ENCODE measurements at regions not wholly inside any gene's neighbourhood (a gene's known extent, or its start where the extent isn't known, plus 50 kb on each side); places are given as distances from the start of the nearest gene placed in this dataset.

GRCh38 chr3:166111562-166111961 is 274.3 kb upstream of the BCHE start:
- no peak overlapping the region for H3K27ac ChIP-seq
- TF ChIP-seq CTCF (conservative IDR thresholded peaks at IDR 0.05; ENCODE audit: low read depth): no peak
- ChIA-PET CTCF (interaction anchor here (0.9 kb wide), 1 partner anchor 24 kb away, joined by 3 read pairs; no protein-coding TSS in a partner anchor), POLR2A (ENCODE audit: low non-redundant PET) (no interaction called here)
- no peak for DNase-seq (ENCODE audit: low spot score)

- no peak for DNase-seq (ENCODE audit: low spot score)
- no peak for TF ChIP-seq CTCF (conservative IDR thresholded peaks at IDR 0.05; ENCODE audit: low read depth)
- ChIA-PET CTCF (no interaction called here), POLR2A (ENCODE audit: low non-redundant PET) (no interaction called here)
- no peak overlapping the region for H3K27ac ChIP-seq
These were observed 272.9 kb upstream of the BCHE start for GRCh38 chr3:166110102-166110501.

GRCh38 chr3:166104938-166105337 is 267.7 kb upstream of the BCHE start:
- ChIA-PET CTCF (no interaction called here), POLR2A (ENCODE audit: low non-redundant PET) (no interaction called here)
- DNase-seq (ENCODE audit: low spot score): no peak
- no peak for TF ChIP-seq CTCF (conservative IDR thresholded peaks at IDR 0.05; ENCODE audit: low read depth)
- no peak overlapping the region for H3K27ac ChIP-seq

- no peak for DNase-seq (ENCODE audit: low spot score)
- ChIA-PET POLR2A (ENCODE audit: low non-redundant PET) (no interaction called here), CTCF (no interaction called here)
- no peak for TF ChIP-seq CTCF (conservative IDR thresholded peaks at IDR 0.05; ENCODE audit: low read depth)
- no peak overlapping the region for H3K27ac ChIP-seq
These were observed 263.5 kb upstream of the BCHE start for GRCh38 chr3:166100730-166101129.

GRCh38 chr3:166089575-166089974 is 252.4 kb upstream of the BCHE start:
- POLR2A ChIA-PET (ENCODE audit: low non-redundant PET): no interaction called here
- no peak for TF ChIP-seq CTCF (conservative IDR thresholded peaks at IDR 0.05; ENCODE audit: low read depth)

GRCh38 chr3:166085164-166085856 is 248.1 kb upstream of the BCHE start:
- ChIA-PET POLR2A (ENCODE audit: low non-redundant PET) (no interaction called here), CTCF (interaction anchor here (0.6 to 0.7 kb wide), 4 partner anchors 26 to 1780 kb away, joined by 3 to 4 read pairs (median 4); no protein-coding TSS in a partner anchor)
- no peak for TF ChIP-seq CTCF (conservative IDR thresholded peaks at IDR 0.05; ENCODE audit: low read depth)
- H3K27ac ChIP-seq: no peak overlapping the region
- DNase-seq (ENCODE audit: low spot score): peak; percentile 65

More at GRCh38 chr3:166089575-166089974, 252.4 kb upstream of the BCHE start:
- no peak overlapping the region for H3K27ac ChIP-seq
- CTCF ChIA-PET: no interaction called here
- DNase-seq (ENCODE audit: low spot score): no peak

All from RWPE1 (cell line).